ENCODE measurements at regions not wholly inside any gene's neighbourhood (a gene's known extent, or its start where the extent isn't known, plus 50 kb on each side); places are given as distances from the start of the nearest gene placed in this dataset.

GRCh38 chr12:67377021-67377420 lies 107.9 kb downstream of the CAND1 start:
- no peak for TF ChIP-seq CTCF (IDR thresholded peaks at IDR 0.05)
- no peak for TF ChIP-seq POLR2AphosphoS5 (IDR thresholded peaks at IDR 0.05)
- no peak for TF ChIP-seq POLR2A (IDR thresholded peaks at IDR 0.05)
- no peak for TF ChIP-seq EP300 (IDR thresholded peaks at IDR 0.05; ENCODE audit: low read depth)

All from transverse colon (tissue), 4 donors.